ENCODE measurements at regions not wholly inside any gene's neighbourhood (a gene's known extent, or its start where the extent isn't known, plus 50 kb on each side); places are given as distances from the start of the nearest gene placed in this dataset.
"Not testable (repeated sequence)": the region's sequence is repeated elsewhere in the genome, so short reads cannot be mapped to it uniquely, and the experiment has no call there.

- no peak for DNase-seq
- Mint-ChIP-seq H3K4me3 (no peak overlapping the region), H3K9me3 (no peaks in the 10 kb centered on the region), H3K27ac (no peak overlapping the region), H3K27me3 (ENCODE audit: low read depth in 3 of 3) (peaks cover 0 to 6% (median 0%) of the 10 kb centered on the region in 3 donors), H3K36me3 (no peaks in the 10 kb centered on the region), H3K4me1 (no peaks in the 10 kb centered on the region)
These were observed 329.0 kb upstream of the TMTC4 start for GRCh38 chr13:101003566-101003965.

- Mint-ChIP-seq H3K27me3 (ENCODE audit: low read depth in 3 of 3) (peaks cover 0 to 3% (median 2%) of the 10 kb centered on the region in 3 donors), H3K36me3 (no peaks in the 10 kb centered on the region), H3K27ac (no peak overlapping the region), H3K4me1 (no peaks in the 10 kb centered on the region), H3K4me3 (no peak overlapping the region), H3K9me3 (peaks cover 0 to 6% (median 0%) of the 10 kb centered on the region in 6 donors)
- no peak for DNase-seq
These were observed 314.8 kb upstream of the TMTC4 start for GRCh38 chr13:100989392-100989791.

GRCh38 chr13:100988921-100989320 is 314.3 kb upstream of the TMTC4 start:
- H3K36me3 Mint-ChIP-seq, result no peaks in the 10 kb centered on the region
- H3K4me1 Mint-ChIP-seq, result no peaks in the 10 kb centered on the region
- no peak overlapping the region for H3K4me3 Mint-ChIP-seq
- H3K27me3 Mint-ChIP-seq (ENCODE audit: low read depth in 3 of 3), result peaks cover 0 to 3% (median 2%) of the 10 kb centered on the region in 3 donors
- peaks cover 0 to 6% (median 0%) of the 10 kb centered on the region in 6 donors for H3K9me3 Mint-ChIP-seq
- DNase-seq, result no peak
- no peak overlapping the region for H3K27ac Mint-ChIP-seq

GRCh38 chr13:100987948-100988347 is 313.4 kb upstream of the TMTC4 start:
- no peak for DNase-seq
- H3K4me1 Mint-ChIP-seq, result no peaks in the 10 kb centered on the region
- H3K27me3 Mint-ChIP-seq (ENCODE audit: low read depth in 3 of 3), result peaks cover 0 to 2% (median 2%) of the 10 kb centered on the region in 3 donors
- peaks cover 0 to 6% (median 0%) of the 10 kb centered on the region in 6 donors for H3K9me3 Mint-ChIP-seq
- no peak overlapping the region for H3K27ac Mint-ChIP-seq
- H3K4me3 Mint-ChIP-seq, result no peak overlapping the region
- no peaks in the 10 kb centered on the region for H3K36me3 Mint-ChIP-seq

GRCh38 chr13:100986571-100986970 is 312.0 kb upstream of the TMTC4 start:
- H3K27me3 Mint-ChIP-seq (ENCODE audit: low read depth in 3 of 3), result peaks cover 0 to 2% (median 2%) of the 10 kb centered on the region in 3 donors
- no peaks in the 10 kb centered on the region for H3K4me1 Mint-ChIP-seq
- H3K9me3 Mint-ChIP-seq, result peaks cover 0 to 6% (median 0%) of the 10 kb centered on the region in 6 donors

GRCh38 chr13:100984085-100984705 is 309.6 kb upstream of the TMTC4 start:
- no peaks in the 10 kb centered on the region for H3K4me1 Mint-ChIP-seq
- H3K36me3 Mint-ChIP-seq, result no peaks in the 10 kb centered on the region
- DNase-seq, result no peak
- H3K27ac Mint-ChIP-seq, result no peak overlapping the region
- peaks cover 0 to 6% (median 0%) of the 10 kb centered on the region in 6 donors for H3K9me3 Mint-ChIP-seq
- H3K27me3 Mint-ChIP-seq (ENCODE audit: low read depth in 3 of 3), result peaks cover 0 to 4% (median under 1%) of the 10 kb centered on the region in 3 donors
- H3K4me3 Mint-ChIP-seq, result no peak overlapping the region

More at GRCh38 chr13:100986571-100986970, 312.0 kb upstream of the TMTC4 start:
- H3K27ac Mint-ChIP-seq, result no peak overlapping the region
- H3K36me3 Mint-ChIP-seq, result no peaks in the 10 kb centered on the region
- DNase-seq, result no peak
- H3K4me3 Mint-ChIP-seq, result no peak overlapping the region

GRCh38 chr13:100983111-100983510 is 308.5 kb upstream of the TMTC4 start:
- DNase-seq, result no peak
- no peaks in the 10 kb centered on the region for H3K36me3 Mint-ChIP-seq
- H3K27me3 Mint-ChIP-seq (ENCODE audit: low read depth in 3 of 3), result peaks cover 0 to 4% (median 0%) of the 10 kb centered on the region in 3 donors
- H3K4me1 Mint-ChIP-seq, result no peaks in the 10 kb centered on the region
- H3K27ac Mint-ChIP-seq, result no peak overlapping the region
- H3K9me3 Mint-ChIP-seq, result peaks cover 0 to 3% (median 0%) of the 10 kb centered on the region in 6 donors
- no peak overlapping the region for H3K4me3 Mint-ChIP-seq

- Mint-ChIP-seq H3K27me3 (ENCODE audit: low read depth in 3 of 3) (peaks cover 3 to 6% (median 6%) of the 10 kb centered on the region in 3 donors), H3K36me3 (no peaks in the 10 kb centered on the region), H3K4me1 (no peaks in the 10 kb centered on the region), H3K9me3 (peaks cover 0 to 2% (median 0%) of the 10 kb centered on the region in 6 donors), H3K27ac (no peak overlapping the region), H3K4me3 (no peak overlapping the region)
- no peak for DNase-seq
These were observed 305.6 kb upstream of the TMTC4 start for GRCh38 chr13:100980171-100980570.

GRCh38 chr13:100977841-100978240 is 303.2 kb upstream of the TMTC4 start:
- Mint-ChIP-seq H3K9me3 (peaks cover 0 to 2% (median 0%) of the 10 kb centered on the region in 6 donors), H3K4me1 (no peaks in the 10 kb centered on the region), H3K36me3 (no peaks in the 10 kb centered on the region)

GRCh38 chr13:100976993-100977392 is 302.4 kb upstream of the TMTC4 start:
- Mint-ChIP-seq H3K27ac (no peak overlapping the region), H3K9me3 (peaks cover 0 to 11% (median 4%) of the 10 kb centered on the region in 6 donors)

More at GRCh38 chr13:100977841-100978240, 303.2 kb upstream of the TMTC4 start:
- no peak for DNase-seq
- Mint-ChIP-seq H3K27ac (no peak overlapping the region), H3K27me3 (ENCODE audit: low read depth in 3 of 3) (peaks cover 4 to 6% (median 6%) of the 10 kb centered on the region in 3 donors), H3K4me3 (no peak overlapping the region)

GRCh38 chr13:100975666-100976065 is 301.1 kb upstream of the TMTC4 start:
- H3K27me3 Mint-ChIP-seq (ENCODE audit: low read depth in 3 of 3); DNase-seq: not testable (repeated sequence)

More at GRCh38 chr13:100976993-100977392, 302.4 kb upstream of the TMTC4 start:
- H3K4me3 Mint-ChIP-seq, result no peak overlapping the region
- no peaks in the 10 kb centered on the region for H3K4me1 Mint-ChIP-seq
- H3K36me3 Mint-ChIP-seq, result no peaks in the 10 kb centered on the region
- no peak for DNase-seq
- peaks cover 5 to 6% (median 6%) of the 10 kb centered on the region in 3 donors for H3K27me3 Mint-ChIP-seq (ENCODE audit: low read depth in 3 of 3)

GRCh38 chr13:100962585-100962984 is 288.0 kb upstream of the TMTC4 start:
- DNase-seq, result no peak
- no peak overlapping the region for H3K4me3 Mint-ChIP-seq
- H3K4me1 Mint-ChIP-seq, result no peaks in the 10 kb centered on the region
- H3K9me3 Mint-ChIP-seq, result peaks cover 0 to 2% (median 0%) of the 10 kb centered on the region in 6 donors
- H3K36me3 Mint-ChIP-seq, result no peaks in the 10 kb centered on the region
- no peak overlapping the region for H3K27ac Mint-ChIP-seq
- H3K27me3 Mint-ChIP-seq (ENCODE audit: low read depth in 3 of 3), result peaks cover 0 to 4% (median 3%) of the 10 kb centered on the region in 3 donors

More at GRCh38 chr13:100975666-100976065, 301.1 kb upstream of the TMTC4 start:
- not testable (repeated sequence) for H3K4me1 Mint-ChIP-seq, H3K4me3 Mint-ChIP-seq, H3K27ac Mint-ChIP-seq, H3K36me3 Mint-ChIP-seq
- peaks cover 0 to 16% (median 4%) of the 10 kb centered on the region in 6 donors for H3K9me3 Mint-ChIP-seq

- Mint-ChIP-seq H3K9me3 (peaks cover 0 to 2% (median 0%) of the 10 kb centered on the region in 6 donors), H3K27me3 (ENCODE audit: low read depth in 3 of 3) (peaks cover 0 to 4% (median 3%) of the 10 kb centered on the region in 3 donors), H3K4me1 (no peaks in the 10 kb centered on the region), H3K4me3 (no peak overlapping the region), H3K36me3 (no peaks in the 10 kb centered on the region), H3K27ac (no peak overlapping the region)
- DNase-seq, result no peak
These were observed 286.6 kb upstream of the TMTC4 start for GRCh38 chr13:100961186-100961585.

- Mint-ChIP-seq H3K27me3 (ENCODE audit: low read depth in 3 of 3) (peaks cover 3 to 5% (median 4%) of the 10 kb centered on the region in 3 donors), H3K27ac (no peak overlapping the region), H3K36me3 (no peaks in the 10 kb centered on the region), H3K4me3 (no peak overlapping the region), H3K9me3 (no peaks in the 10 kb centered on the region), H3K4me1 (no peaks in the 10 kb centered on the region)
- DNase-seq, result no peak
These were observed 284.2 kb upstream of the TMTC4 start for GRCh38 chr13:100958831-100959230.

Measured in immature natural killer cell (primary cell).